ENCODE measurements at regions not wholly inside any gene's neighbourhood (a gene's known extent, or its start where the extent isn't known, plus 50 kb on each side); places are given as distances from the start of the nearest gene placed in this dataset.

- TF ChIP-seq CTCF (IDR thresholded peaks at IDR 0.05; ENCODE audit: low read length) (no peak), EZH2 (optimal IDR thresholded peaks at IDR 0.05; ENCODE audit: low read depth, low read length) (no peak)
Measured at GRCh38 chr15:97078591-97078990, 748.1 kb downstream of the NR2F2 start.

Data from MM.1S (cell line).